Liver (tissue), 8 donors: ENCODE measurements at regions not wholly inside any gene's neighbourhood (a gene's known extent, or its start where the extent isn't known, plus 50 kb on each side); places are given as distances from the start of the nearest gene placed in this dataset.

Experiments
- DNase-seq: peaks from one replicate; pipeline ENCODE4 v3.0.0-alpha.2; 2017; ENCODE audit warnings: low spot score
- H3K27ac ChIP-seq, 2 donors: one replicate each; pipeline ENCODE4 v1.7.0; 2013; ENCODE audit warnings: inconsistent platforms in 2 of 2, low read length in 2 of 2, control low read depth in 1 of 2, low read depth in 1 of 2, mild to moderate bottlenecking in 1 of 2
- H3K27me3 ChIP-seq, 4 donors: one replicate each; pipeline versions ENCODE4 v1.6.1 to v1.7.0; 2013; ENCODE audit warnings: low read length in 3 of 4, inconsistent platforms in 1 of 4, mild to moderate bottlenecking in 1 of 4, moderate library complexity in 1 of 4; ENCODE audit not compliant: control insufficient read depth in 4 of 4, insufficient read depth in 4 of 4
- H3K36me3 ChIP-seq, 4 donors: one replicate each; pipeline versions ENCODE4 v1.6.1 to v1.7.0; 2013; ENCODE audit warnings: low read length in 3 of 4, mild to moderate bottlenecking in 3 of 4, low read depth in 1 of 4, moderate library complexity in 1 of 4; ENCODE audit not compliant: control insufficient read depth in 4 of 4, insufficient read depth in 3 of 4
- H3K4me1 ChIP-seq, 4 donors: one replicate each; pipeline versions ENCODE4 v1.6.1 to v1.7.0; 2013; ENCODE audit warnings: low read length in 3 of 4, mild to moderate bottlenecking in 3 of 4, moderate library complexity in 1 of 4; ENCODE audit not compliant: control insufficient read depth in 4 of 4, insufficient read depth in 4 of 4
- H3K4me3 ChIP-seq, 3 donors: one replicate each; pipeline versions ENCODE4 v1.6.1 to v1.7.0; 2013; ENCODE audit warnings: low read length in 3 of 3, control low read depth in 1 of 3, low read depth in 1 of 3, mild to moderate bottlenecking in 1 of 3
- H3K9ac ChIP-seq, 2 donors: one replicate each; pipeline ENCODE4 v1.7.0; 2013; ENCODE audit warnings: low read length in 2 of 2, mild to moderate bottlenecking in 2 of 2, moderate library complexity in 2 of 2, control low read depth in 1 of 2, low read depth in 1 of 2
- H3K9me3 ChIP-seq, 4 donors: one replicate each; pipeline versions ENCODE4 v1.6.1 to v1.7.0; 2013; ENCODE audit warnings: low read length in 3 of 4; ENCODE audit not compliant: control insufficient read depth in 4 of 4
- EGR1 ChIP-seq, 2 donors: IDR thresholded peaks; 2 replicates each; pipeline ENCODE4 v1.6.1; 2016 to 2018; ENCODE audit warnings: antibody characterized with exemption in 2 of 2, low read depth in 2 of 2
- FOXA1 ChIP-seq: IDR thresholded peaks from 2 replicates; pipeline ENCODE4 v1.6.1; 2016; ENCODE audit warnings: antibody characterized with exemption
- FOXA2 ChIP-seq: IDR thresholded peaks from 2 replicates; pipeline ENCODE4 v1.6.1; 2016; ENCODE audit warnings: antibody characterized with exemption
- GABPA ChIP-seq, 2 donors: IDR thresholded peaks in 1 of 2; conservative IDR thresholded peaks in 1 of 2; 2 replicates each; pipeline ENCODE4 v1.6.1; 2016; ENCODE audit warnings: antibody characterized with exemption in 2 of 2, mild to moderate bottlenecking in 1 of 2, moderate library complexity in 1 of 2
- HNF4A ChIP-seq, 2 donors: conservative IDR thresholded peaks; 2 replicates each; pipeline ENCODE4 v1.6.1; 2016; ENCODE audit warnings: antibody characterized with exemption in 2 of 2, mild to moderate bottlenecking in 2 of 2
- HNF4G ChIP-seq: IDR thresholded peaks from 2 replicates; pipeline ENCODE4 v1.6.1; 2016; ENCODE audit warnings: antibody characterized with exemption
- JUND ChIP-seq, 2 donors: IDR thresholded peaks; 2 replicates each; pipeline ENCODE4 v1.6.1; 2016; ENCODE audit warnings: antibody characterized with exemption in 2 of 2
- NR2F2 ChIP-seq: IDR thresholded peaks from 2 replicates; pipeline ENCODE4 v1.6.1; 2016; ENCODE audit warnings: antibody characterized with exemption
- RAD21 ChIP-seq, 2 donors: IDR thresholded peaks; 2 replicates each; pipeline ENCODE4 v1.6.1; 2016; ENCODE audit warnings: antibody characterized with exemption in 2 of 2, mild to moderate bottlenecking in 2 of 2
- RXRA ChIP-seq, 2 donors: IDR thresholded peaks; 2 replicates each; pipeline ENCODE4 v1.6.1; 2017 to 2018; ENCODE audit warnings: antibody characterized with exemption in 2 of 2, mild to moderate bottlenecking in 1 of 2
- SP1 ChIP-seq: IDR thresholded peaks from 2 replicates; pipeline ENCODE4 v1.6.1; 2018; ENCODE audit warnings: antibody characterized with exemption, mild to moderate bottlenecking
- TAF1 ChIP-seq: conservative IDR thresholded peaks from 2 replicates; pipeline ENCODE4 v1.6.1; 2016; ENCODE audit warnings: antibody characterized with exemption, mild to moderate bottlenecking
- YY1 ChIP-seq: IDR thresholded peaks from 2 replicates; pipeline ENCODE4 v1.6.1; 2016; ENCODE audit warnings: antibody characterized with exemption, mild to moderate bottlenecking
- WGBS: extraction: QIAGEN DNeasy Blood & Tissue Kit; methylation state at CpG from one replicate; pipeline ENCODE4 v1.1.7; 2013; 5-methylcytosine and 5-hydroxymethylcytosine counted together
- TF ChIP-seq, protein P1 (sequence below): IDR thresholded peaks from 2 replicates; pipeline ENCODE4 v1.6.1; 2016; ENCODE audit warnings: antibody characterized with exemption
- TF ChIP-seq, protein P2 (sequence below): IDR thresholded peaks from 2 replicates; pipeline ENCODE4 v1.6.1; 2016; ENCODE audit warnings: antibody characterized with exemption, mild to moderate bottlenecking
- TF ChIP-seq, protein P3 (sequence below): IDR thresholded peaks from 2 replicates; pipeline ENCODE4 v1.6.1; 2016; ENCODE audit warnings: antibody characterized with exemption
- TF ChIP-seq, protein P4 (sequence below): fragments of 150-350 bp; IDR thresholded peaks from 2 replicates; pipeline ENCODE4 v1.5.1; 2017; ENCODE audit warnings: improper control_type of control experiment, low read depth, low read length; ENCODE audit not compliant: missing input control
- TF ChIP-seq, protein P5 (sequence below): IDR thresholded peaks from 2 replicates; pipeline ENCODE4 v1.6.1; 2016; ENCODE audit warnings: antibody characterized with exemption
- donor health status: healthy.
- donor health status: healthy.
- donor health status: healthy.
- donor health status: healthy.
- donor health status: healthy.

DNA sequence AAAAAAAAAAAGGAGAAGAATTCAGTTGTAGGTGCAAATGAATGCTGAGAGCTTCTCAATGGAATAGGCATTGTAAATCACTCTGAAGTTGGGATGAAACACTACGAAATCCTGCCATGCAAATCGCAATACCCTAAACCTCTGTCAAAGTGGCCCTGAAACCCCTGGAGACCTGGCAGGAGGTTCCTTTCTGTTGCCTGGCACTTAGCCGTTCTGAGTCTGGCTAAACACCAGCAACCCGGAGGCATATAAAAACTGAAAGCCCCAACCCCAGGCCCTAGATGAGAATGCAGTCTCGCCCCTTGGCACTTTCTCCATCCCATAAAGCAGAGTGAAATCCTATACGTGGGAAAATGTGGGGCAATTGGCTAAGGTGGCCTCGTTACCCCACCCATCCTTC lies 151.5 kb upstream of the PARP11 start (continued):
- TF ChIP-seq YY1 (no peak), FOXA2 (no peak), TAF1 (no peak), SP1 (no peak), HNF4A (conservative IDR thresholded peaks at IDR 0.05) (no peak)
- TF ChIP-seq, protein P1, sequence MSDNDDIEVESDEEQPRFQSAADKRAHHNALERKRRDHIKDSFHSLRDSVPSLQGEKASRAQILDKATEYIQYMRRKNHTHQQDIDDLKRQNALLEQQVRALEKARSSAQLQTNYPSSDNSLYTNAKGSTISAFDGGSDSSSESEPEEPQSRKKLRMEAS, result no peak

DNA sequence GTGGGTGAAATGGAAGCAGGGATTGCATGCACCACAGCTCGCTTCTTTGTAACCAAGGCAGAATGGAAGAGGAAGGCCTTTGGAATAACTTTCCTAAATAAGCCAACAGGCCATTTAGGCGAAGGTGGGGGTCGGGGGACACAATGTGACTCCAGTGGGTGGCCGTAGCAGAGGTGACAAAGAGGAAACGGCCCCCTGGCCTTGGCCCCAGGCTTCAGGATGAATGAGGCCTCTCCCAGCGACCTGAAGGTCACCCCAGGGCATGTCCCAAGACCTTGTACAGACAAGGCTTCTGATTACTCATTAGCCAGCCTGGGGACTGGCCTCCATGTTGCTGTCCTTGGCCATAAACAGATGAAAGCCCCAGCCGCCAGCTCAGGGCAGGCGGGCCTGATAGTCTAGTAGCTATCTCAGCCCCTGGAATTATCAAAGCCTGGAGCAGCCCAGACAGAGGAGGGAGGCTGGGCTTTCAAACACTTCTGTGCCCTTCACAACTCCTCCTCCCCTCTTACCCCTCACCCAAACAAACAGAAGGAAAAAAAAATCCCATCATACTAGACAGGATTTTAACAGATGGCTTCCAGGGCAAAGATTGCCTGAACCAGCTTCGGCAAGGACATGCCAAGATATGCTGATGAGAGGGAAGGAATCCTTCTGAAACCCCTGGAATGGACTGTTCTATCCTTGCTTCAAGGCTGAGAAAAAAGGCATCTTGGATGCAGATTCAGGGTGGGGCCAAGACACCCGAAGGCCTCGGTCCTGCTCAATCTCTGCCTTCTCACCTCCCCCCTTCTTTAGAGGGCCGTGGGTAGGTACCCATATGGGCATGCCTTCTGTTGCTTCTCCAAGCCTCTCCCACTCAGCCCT lies 142.3 kb upstream of the PARP11 start:
- H3K36me3 ChIP-seq, result no peaks in the 10 kb centered on the region
- H3K27me3 ChIP-seq, result no peaks in the 10 kb centered on the region
- 49% methylated on average over 12 of the region's 12 CpGs for WGBS
- H3K9ac ChIP-seq, result no peak overlapping the region
- H3K9me3 ChIP-seq, result no peaks in the 10 kb centered on the region
- peaks cover 6 to 27% (median 21%) of the 10 kb centered on the region in 4 donors for H3K4me1 ChIP-seq
- DNase-seq, result peak; percentile 60
- peak in 1 of 2 donors; percentile 21 for TF ChIP-seq RAD21 (IDR thresholded peaks at IDR 0.05)
- TF ChIP-seq, protein P2, sequence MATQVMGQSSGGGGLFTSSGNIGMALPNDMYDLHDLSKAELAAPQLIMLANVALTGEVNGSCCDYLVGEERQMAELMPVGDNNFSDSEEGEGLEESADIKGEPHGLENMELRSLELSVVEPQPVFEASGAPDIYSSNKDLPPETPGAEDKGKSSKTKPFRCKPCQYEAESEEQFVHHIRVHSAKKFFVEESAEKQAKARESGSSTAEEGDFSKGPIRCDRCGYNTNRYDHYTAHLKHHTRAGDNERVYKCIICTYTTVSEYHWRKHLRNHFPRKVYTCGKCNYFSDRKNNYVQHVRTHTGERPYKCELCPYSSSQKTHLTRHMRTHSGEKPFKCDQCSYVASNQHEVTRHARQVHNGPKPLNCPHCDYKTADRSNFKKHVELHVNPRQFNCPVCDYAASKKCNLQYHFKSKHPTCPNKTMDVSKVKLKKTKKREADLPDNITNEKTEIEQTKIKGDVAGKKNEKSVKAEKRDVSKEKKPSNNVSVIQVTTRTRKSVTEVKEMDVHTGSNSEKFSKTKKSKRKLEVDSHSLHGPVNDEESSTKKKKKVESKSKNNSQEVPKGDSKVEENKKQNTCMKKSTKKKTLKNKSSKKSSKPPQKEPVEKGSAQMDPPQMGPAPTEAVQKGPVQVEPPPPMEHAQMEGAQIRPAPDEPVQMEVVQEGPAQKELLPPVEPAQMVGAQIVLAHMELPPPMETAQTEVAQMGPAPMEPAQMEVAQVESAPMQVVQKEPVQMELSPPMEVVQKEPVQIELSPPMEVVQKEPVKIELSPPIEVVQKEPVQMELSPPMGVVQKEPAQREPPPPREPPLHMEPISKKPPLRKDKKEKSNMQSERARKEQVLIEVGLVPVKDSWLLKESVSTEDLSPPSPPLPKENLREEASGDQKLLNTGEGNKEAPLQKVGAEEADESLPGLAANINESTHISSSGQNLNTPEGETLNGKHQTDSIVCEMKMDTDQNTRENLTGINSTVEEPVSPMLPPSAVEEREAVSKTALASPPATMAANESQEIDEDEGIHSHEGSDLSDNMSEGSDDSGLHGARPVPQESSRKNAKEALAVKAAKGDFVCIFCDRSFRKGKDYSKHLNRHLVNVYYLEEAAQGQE, result no peak
- peak; percentile 45 for TF ChIP-seq SP1
- no peak for TF ChIP-seq FOXA2
- TF ChIP-seq, protein P3, sequence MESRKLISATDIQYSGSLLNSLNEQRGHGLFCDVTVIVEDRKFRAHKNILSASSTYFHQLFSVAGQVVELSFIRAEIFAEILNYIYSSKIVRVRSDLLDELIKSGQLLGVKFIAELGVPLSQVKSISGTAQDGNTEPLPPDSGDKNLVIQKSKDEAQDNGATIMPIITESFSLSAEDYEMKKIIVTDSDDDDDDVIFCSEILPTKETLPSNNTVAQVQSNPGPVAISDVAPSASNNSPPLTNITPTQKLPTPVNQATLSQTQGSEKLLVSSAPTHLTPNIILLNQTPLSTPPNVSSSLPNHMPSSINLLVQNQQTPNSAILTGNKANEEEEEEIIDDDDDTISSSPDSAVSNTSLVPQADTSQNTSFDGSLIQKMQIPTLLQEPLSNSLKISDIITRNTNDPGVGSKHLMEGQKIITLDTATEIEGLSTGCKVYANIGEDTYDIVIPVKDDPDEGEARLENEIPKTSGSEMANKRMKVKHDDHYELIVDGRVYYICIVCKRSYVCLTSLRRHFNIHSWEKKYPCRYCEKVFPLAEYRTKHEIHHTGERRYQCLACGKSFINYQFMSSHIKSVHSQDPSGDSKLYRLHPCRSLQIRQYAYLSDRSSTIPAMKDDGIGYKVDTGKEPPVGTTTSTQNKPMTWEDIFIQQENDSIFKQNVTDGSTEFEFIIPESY, result no peak
- no peak for TF ChIP-seq FOXA1
- peak; percentile 52 to 60 for TF ChIP-seq HNF4A (conservative IDR thresholded peaks at IDR 0.05)
- TF ChIP-seq, protein P4, sequence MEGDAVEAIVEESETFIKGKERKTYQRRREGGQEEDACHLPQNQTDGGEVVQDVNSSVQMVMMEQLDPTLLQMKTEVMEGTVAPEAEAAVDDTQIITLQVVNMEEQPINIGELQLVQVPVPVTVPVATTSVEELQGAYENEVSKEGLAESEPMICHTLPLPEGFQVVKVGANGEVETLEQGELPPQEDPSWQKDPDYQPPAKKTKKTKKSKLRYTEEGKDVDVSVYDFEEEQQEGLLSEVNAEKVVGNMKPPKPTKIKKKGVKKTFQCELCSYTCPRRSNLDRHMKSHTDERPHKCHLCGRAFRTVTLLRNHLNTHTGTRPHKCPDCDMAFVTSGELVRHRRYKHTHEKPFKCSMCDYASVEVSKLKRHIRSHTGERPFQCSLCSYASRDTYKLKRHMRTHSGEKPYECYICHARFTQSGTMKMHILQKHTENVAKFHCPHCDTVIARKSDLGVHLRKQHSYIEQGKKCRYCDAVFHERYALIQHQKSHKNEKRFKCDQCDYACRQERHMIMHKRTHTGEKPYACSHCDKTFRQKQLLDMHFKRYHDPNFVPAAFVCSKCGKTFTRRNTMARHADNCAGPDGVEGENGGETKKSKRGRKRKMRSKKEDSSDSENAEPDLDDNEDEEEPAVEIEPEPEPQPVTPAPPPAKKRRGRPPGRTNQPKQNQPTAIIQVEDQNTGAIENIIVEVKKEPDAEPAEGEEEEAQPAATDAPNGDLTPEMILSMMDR, result no peak
- no peak for TF ChIP-seq HNF4G
- TF ChIP-seq NR2F2, result peak; percentile 42
- TF ChIP-seq GABPA (IDR thresholded peaks at IDR 0.05 in 1 of 2, conservative IDR thresholded peaks at IDR 0.05 in 1 of 2), result no peak
- TF ChIP-seq JUND (IDR thresholded peaks at IDR 0.05), result peak; percentile 31 to 53
- peak; percentile 79 to 84 for TF ChIP-seq RXRA (IDR thresholded peaks at IDR 0.05)
- TF ChIP-seq EGR1 (IDR thresholded peaks at IDR 0.05; ENCODE audit: low read depth in 2 of 2), result no peak
- TF ChIP-seq TAF1, result no peak
- peak; percentile 95 for TF ChIP-seq YY1
- TF ChIP-seq, protein P5, sequence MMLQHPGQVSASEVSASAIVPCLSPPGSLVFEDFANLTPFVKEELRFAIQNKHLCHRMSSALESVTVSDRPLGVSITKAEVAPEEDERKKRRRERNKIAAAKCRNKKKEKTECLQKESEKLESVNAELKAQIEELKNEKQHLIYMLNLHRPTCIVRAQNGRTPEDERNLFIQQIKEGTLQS, result no peak
- TF ChIP-seq, protein P1, result no peak
- H3K27ac ChIP-seq, result no peak overlapping the region
- no peak overlapping the region for H3K4me3 ChIP-seq
